RCC 7860 (cell line): ENCODE measurements at regions not wholly inside any gene's neighbourhood (a gene's known extent, or its start where the extent isn't known, plus 50 kb on each side); places are given as distances from the start of the nearest gene placed in this dataset.

ENCODE experiments used
- DNase-seq: peaks from one replicate; pipeline ENCODE4 v3.0.0-alpha.2; 2015; ENCODE audit warnings: low spot score
- FAIRE-seq: peaks from 2 replicates; lab custom pipeline; 2012; peaks lifted over from hg19 to GRCh38; lab: Jason Lieb, UNC

- DNase-seq (no peak), FAIRE-seq (no peak)
Observed at GRCh38 chr14:81946375-81946774, 412.7 kb upstream of the SEL1L start.

DNA sequence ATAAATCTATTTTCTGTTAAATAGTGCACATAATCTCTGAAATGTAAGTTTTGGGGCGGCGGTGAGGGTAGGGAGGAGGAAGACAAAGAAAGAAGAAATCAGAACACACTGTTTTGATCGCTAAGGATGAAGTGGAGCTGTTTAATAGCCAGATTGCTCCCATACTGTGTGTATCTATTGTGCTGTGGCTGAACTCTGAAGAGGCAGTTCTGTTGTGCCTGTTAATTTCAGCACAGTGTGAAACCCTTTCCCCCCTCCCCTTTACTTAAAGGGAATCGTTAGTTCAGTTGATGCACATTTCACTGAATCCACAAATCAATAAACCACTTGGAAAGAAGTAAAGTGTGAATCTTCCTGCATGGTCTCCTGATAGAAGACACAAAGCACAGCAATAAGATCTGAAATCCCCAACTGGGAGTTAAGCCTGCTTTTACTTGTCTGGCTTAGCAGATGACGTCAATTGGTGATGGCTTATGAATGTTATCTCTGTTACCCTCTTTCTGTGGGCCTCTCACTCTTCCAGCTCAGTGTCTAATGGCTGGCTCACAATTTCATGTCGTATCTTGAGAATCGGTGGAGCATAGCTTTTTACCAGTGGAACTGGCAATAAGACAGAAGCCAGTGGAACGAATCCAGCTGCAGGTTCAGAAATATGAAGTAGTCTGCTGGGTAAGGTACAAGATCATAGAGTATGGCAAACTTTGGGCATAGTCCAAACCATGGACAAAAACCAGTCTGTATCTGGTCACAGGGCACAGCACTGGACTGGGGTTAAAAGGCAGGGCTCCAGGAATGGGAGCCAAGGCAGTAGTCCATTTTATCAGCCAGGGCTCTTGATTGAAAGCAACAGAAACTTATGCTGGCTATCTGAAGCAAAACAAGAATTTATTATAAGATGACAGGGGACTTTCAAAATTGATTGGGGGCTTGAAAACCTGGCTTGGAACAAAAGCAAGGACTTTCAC is 413.5 kb upstream of the SEL1L start:
- DNase-seq (no peak), FAIRE-seq (no peak)

DNA sequence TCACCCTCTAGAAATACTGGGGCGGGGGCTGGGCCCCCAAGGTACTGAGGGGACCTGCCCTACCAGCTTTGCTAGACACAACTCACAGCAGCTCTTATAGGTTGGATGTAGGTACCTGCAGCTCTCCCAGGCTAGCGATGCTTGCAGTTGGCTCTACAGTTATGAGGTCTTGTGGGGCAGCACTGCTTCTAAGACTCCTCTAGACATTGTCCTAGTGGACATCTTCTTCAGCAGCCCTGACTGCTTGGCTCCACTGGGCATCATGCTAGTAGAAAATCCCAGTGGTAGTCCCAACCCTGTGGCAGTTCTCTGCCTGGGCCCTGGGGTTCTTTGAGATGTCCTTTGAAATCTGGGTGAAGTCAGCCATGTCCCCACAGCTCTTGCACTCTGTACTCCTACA is 419.3 kb upstream of the SEL1L start:
- DNase-seq (no peak), FAIRE-seq (no peak)

DNA sequence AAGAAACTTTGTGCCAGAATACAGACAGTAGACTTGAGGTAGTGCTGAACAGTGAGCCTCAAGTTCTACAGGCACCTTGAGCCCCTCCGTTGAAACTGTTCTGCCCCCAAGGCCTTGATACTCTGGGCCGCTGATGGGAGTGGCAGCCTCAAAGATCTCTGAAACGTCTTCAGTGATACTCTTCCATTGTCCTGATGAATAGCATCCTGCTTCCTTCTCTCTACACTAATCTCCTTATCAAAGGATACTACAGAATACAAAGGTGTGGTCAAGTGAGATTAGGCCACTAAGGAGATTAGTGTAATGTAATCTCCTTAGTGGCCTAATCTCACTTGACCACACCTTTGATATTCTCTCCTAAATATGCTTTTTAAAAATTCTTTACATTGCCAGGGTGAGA is 419.8 kb upstream of the SEL1L start:
- FAIRE-seq, result no peak
- DNase-seq, result no peak

- FAIRE-seq (no peak), DNase-seq (no peak)
Observed at GRCh38 chr14:81955123-81955522, 421.5 kb upstream of the SEL1L start.

DNA sequence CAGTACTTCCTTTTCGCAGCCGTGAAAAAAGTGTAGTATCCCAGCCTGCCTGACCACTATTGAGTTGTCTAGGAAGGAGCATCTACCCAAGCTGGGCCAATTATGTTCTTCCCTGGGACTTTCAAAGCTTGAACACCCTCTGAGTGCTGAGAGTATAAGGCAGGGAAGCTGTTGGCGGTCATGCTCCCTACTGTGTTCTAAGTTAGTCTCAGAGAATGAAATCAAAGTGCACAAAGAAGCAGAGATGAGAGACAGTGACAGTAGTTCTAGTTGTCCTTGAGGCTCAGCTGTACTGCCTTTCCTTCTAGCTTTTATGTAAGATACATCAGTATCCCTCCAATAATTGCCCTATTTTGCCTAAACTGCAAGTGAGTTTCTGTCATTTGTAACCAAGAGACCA is 427.1 kb upstream of the SEL1L start:
- FAIRE-seq, result no peak
- DNase-seq, result no peak

DNA sequence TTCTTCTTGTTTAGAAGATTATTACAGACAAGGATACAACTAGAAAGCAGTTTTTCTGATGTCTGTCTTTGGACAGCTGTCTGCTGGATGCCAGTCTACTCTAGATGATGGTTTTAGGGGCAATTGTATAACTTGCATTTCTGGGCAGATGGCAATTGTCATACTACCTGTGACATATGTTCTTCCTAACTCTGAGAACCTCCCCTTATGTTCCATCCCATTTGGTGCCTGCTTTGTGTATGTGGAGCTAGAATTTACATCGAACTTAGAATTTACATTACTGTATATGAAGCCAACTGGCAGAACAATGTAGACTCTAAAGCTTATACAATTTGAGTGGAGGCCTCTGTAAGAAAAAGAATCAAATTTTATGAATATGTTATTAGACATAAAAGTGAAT is 430.2 kb upstream of the SEL1L start:
- FAIRE-seq, result no peak

GRCh38 chr14:81970307-81970706 is 436.7 kb upstream of the SEL1L start:
- DNase-seq (no peak), FAIRE-seq (no peak)

More for the DNA sequence above, 430.2 kb upstream of the SEL1L start:
- no peak for DNase-seq

GRCh38 chr14:81971911-81972310 is 438.3 kb upstream of the SEL1L start:
- no peak for FAIRE-seq
- DNase-seq, result no peak

DNA sequence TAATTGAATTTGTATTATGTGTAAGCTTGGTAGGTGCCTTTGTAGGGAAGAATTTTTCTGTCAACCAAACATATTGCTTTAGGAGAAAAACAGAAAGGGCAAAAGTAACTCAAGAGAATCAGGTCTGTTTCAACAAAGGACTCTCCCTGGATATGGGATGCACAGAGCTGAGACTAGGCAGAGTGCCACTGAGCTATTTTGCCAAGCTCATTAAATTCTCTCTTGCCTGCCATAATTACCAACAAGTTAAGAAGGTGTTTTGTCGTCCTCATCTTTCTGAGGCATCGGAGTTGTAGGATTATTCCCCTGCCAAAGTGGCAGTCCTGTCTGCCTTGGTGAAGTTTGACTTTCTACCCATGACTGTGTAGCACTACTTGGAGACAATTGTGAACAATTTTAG is 438.9 kb upstream of the SEL1L start:
- no peak for DNase-seq
- no peak for FAIRE-seq

- no peak for DNase-seq
Observed at GRCh38 chr14:81974543-81974942, 440.9 kb upstream of the SEL1L start.

GRCh38 chr14:81980601-81981306 is 447.1 kb upstream of the SEL1L start:
- FAIRE-seq (no peak), DNase-seq (no peak)

More at GRCh38 chr14:81974543-81974942, 440.9 kb upstream of the SEL1L start:
- no peak for FAIRE-seq

GRCh38 chr14:81981307-81981675 is 447.6 kb upstream of the SEL1L start:
- no peak for FAIRE-seq

DNA sequence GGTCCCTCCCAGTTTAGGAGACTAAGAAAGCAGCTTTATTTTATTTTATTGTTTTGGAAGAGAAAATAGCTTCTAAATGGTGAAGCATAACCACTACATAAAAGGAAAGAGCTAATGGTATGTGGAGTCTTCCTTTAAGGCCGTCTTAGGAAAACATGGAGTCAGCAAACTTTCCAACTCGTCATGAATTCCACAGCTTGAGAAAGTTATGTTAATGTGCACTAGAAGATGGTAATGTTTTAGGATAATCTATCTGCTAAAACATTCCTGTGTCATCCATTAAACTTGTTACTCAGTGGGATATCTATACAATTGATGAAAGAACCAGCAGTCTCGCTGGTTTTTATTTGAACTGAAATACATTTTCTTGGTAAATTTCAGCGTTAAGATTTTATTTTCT is 448.4 kb upstream of the SEL1L start:
- DNase-seq, result no peak
- FAIRE-seq, result no peak

More at GRCh38 chr14:81981307-81981675, 447.6 kb upstream of the SEL1L start:
- DNase-seq, result no peak

GRCh38 chr14:81986005-81986404 is 452.4 kb upstream of the SEL1L start:
- DNase-seq (no peak), FAIRE-seq (no peak)

GRCh38 chr14:81989211-81989610 is 455.6 kb upstream of the SEL1L start:
- DNase-seq (no peak), FAIRE-seq (no peak)

DNA sequence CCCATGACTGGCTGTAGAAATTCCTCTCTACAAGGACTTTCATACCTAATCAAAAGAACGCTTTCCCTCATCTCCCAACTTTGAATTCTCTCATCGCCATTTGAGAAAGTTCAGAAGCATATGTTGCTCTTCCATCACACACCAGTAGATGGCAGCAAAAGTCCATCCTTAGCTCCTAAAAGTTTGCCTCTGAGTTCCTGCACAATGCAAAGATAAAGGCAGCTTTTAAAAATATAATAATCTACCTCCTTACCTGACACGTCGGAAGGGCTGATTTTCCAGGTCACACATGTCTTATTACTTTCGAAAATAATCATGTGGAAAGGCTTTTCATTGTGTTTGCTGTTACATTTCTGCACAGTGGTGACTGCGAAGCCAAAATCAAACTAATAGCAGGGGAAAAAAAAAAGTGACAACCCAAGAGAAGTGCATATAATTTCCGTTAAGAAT is 456.7 kb upstream of the SEL1L start:
- DNase-seq, result no peak
- no peak for FAIRE-seq

GRCh38 chr14:81991998-81992397 is 458.3 kb upstream of the SEL1L start:
- FAIRE-seq, result no peak
- DNase-seq, result no peak

DNA sequence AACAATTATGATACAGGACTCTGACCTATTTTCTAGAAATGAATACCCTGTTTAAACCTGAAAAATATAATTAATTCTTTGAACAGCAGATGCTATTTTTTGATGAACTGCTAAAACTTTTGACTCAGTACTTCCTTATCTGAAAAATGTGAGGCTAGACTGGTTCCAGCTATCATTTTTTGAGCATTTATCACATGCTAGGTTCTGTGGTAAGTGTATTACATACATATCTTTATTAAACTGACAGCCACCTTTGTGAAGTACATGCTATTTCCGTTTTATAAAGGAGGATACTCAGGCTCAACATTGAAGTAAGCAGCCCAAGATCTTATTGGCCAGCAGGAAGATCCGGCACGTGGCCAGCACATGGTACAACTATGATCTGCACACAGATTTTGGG is 459.8 kb upstream of the SEL1L start:
- no peak for DNase-seq
- FAIRE-seq, result no peak

DNA sequence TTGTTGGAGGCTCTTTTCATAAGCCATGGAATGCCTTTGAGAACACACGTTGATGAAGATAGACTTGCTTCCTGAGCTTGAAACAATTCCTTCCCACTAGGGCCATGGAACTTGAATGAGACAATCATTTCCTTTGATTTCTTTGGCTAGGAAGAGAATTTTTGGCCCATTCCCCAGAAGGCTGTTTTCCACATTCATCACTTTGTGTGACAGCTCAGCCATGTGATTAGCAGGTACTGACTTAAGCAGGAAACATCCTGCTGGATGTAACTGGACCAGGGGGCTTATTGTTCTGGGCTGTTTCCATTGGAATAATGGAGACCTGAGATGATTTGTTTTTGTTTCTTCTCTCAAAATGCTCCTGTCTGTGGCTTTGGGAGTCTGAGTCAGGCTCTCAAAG is 469.8 kb upstream of the SEL1L start:
- no peak for FAIRE-seq

GRCh38 chr14:82009076-82009475 is 475.4 kb upstream of the SEL1L start:
- no peak for DNase-seq
- no peak for FAIRE-seq

More for the DNA sequence above, 469.8 kb upstream of the SEL1L start:
- DNase-seq, result no peak

- FAIRE-seq (no peak), DNase-seq (no peak)
Observed at GRCh38 chr14:82009993-82010392, 476.3 kb upstream of the SEL1L start.
